GM12864 (cell line): ENCODE measurements at regions not wholly inside any gene's neighbourhood (a gene's known extent, or its start where the extent isn't known, plus 50 kb on each side); places are given as distances from the start of the nearest gene placed in this dataset.

Source experiments
- DNase-seq: peaks from one replicate; pipeline ENCODE4 v3.0.0-alpha.2; 2011; ENCODE audit warnings: low read depth
- H3K4me3 ChIP-seq: 2 replicates; pipeline ENCODE4 v1.5.1; 2011; ENCODE audit warnings: mild to moderate bottlenecking, low read depth, low read length, control low read depth
- TF ChIP-seq, protein P1 (sequence below): IDR thresholded peaks from 2 replicates; pipeline ENCODE4 v1.5.1; 2011; ENCODE audit warnings: low read depth, mild to moderate bottlenecking, moderate library complexity, low read length, control low read depth, inconsistent platforms; ENCODE audit errors: missing control alignments

DNA sequence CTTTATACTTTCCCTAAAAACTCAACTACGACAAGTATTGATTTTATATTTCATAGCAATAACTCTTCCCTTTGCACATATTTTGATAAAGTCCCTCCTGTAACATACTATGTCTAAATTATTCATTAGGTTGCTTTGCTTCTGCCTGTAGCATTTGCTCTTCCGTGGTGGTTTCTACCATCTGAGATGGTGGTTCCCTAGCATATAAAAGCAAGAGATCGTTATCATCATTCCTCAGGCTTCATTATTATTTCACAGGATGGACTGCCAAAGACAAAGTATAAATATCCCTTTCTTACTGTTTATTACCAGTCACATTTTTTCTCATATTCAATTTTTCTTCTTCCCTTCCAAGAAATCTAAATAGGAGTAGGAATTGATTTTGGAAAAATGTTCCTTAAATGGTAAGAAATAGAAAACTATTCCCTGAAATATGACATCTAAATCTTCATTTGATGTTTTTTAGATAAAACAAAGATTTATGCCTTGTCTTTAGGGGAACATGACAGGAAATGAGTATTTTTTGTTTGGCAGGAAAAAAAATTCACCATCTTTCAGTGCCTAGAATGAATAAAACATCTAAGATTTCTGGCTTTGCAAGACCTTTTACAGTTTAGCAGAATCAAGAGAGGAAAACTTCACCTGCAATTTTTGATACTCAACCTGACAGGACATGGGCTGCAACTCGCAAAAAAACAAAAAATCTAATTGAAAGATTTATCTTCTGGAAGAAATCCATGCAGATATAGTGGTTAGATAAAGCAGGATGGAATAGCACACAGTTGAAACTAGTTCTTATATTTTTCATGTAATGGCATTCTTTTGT lies 340.0 kb downstream of the SPRY2 start:
- no peak overlapping the region for H3K4me3 ChIP-seq
- DNase-seq = no peak
- TF ChIP-seq, protein P1, sequence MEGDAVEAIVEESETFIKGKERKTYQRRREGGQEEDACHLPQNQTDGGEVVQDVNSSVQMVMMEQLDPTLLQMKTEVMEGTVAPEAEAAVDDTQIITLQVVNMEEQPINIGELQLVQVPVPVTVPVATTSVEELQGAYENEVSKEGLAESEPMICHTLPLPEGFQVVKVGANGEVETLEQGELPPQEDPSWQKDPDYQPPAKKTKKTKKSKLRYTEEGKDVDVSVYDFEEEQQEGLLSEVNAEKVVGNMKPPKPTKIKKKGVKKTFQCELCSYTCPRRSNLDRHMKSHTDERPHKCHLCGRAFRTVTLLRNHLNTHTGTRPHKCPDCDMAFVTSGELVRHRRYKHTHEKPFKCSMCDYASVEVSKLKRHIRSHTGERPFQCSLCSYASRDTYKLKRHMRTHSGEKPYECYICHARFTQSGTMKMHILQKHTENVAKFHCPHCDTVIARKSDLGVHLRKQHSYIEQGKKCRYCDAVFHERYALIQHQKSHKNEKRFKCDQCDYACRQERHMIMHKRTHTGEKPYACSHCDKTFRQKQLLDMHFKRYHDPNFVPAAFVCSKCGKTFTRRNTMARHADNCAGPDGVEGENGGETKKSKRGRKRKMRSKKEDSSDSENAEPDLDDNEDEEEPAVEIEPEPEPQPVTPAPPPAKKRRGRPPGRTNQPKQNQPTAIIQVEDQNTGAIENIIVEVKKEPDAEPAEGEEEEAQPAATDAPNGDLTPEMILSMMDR = no peak

DNA sequence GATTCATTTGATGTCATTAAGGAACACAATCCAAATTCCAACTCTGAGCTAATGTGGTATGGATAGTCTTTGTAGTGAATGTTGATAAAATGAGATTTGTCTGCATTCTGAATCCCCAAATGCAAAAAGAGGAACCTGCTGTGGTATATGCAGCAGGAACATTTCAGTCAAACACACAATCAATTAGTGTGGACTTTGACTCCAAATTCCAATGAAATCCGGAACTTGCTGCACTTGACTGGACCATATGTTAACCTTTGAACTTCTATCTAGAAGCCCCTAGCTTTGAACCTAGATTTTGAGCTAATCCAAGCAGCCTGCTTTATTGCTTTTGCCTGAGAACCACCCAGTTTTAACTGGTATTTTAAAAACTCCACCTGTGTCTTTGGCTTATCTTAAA lies 341.3 kb downstream of the SPRY2 start:
- DNase-seq = no peak
- H3K4me3 ChIP-seq = no peak overlapping the region
- TF ChIP-seq, protein P1 = no peak

DNA sequence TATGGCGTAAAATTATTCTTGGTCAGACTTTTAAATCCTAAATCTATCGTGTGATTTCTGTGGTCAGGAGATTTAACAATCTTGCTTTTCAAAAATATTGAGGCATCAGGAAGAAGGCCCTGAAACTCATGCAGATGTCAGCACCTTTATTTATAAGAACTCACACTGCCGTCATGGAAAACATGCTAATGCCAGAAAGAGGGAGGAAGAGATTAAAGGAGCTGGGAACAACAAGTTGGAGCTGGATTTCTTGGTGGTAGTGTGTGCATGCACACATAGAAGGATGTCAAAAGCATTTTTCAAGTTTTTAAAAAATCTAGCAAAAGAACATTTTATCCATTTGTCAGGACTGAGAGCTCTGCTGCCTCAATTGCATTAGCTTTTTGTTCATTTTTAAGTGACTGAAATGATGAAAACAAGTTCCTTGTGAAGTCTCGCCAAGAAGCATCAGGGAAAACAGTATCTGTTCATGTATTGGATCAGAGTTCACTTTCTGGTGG lies 342.5 kb downstream of the SPRY2 start:
- no peak for DNase-seq
- TF ChIP-seq, protein P1 = no peak
- no peak overlapping the region for H3K4me3 ChIP-seq

DNA sequence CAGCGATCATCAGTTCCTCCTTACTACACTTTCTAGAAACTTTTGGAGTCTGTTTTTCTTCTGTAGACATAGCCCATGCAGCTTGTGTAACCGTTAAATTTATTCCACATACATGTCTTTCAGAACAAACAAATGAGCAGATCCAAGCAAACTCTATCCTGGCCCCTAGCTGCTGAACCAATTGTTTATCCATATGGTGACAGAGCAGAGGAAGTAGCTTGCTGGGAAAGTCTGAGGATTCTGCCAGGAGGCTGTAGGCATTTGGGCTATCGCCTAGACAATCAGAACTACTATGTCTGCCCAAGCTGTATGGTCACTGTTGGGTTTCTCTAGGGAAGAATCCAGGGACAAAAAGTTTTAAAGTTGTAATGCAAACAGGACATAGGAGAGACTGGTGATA lies 343.7 kb downstream of the SPRY2 start:
- H3K4me3 ChIP-seq = no peak overlapping the region
- TF ChIP-seq, protein P1 = no peak
- DNase-seq = no peak

DNA sequence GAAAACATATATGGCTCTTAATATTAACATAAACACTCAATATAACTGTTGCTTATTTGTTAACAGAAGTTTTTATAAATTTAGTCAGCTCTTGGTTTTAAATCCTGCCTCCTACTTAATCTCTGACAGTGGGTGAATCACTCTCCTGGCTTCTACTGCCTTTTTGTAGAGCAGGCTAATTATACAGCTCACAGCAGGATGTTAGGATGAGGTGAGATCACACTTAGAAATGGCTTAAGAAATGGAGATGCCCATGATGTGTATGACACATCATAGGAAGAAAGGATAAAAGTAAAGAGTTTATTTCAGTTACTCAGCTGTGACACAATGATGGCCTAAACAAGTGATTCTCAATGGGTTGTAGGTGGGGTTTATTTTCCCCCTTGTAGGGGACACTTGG lies 345.6 kb downstream of the SPRY2 start:
- DNase-seq = no peak
- TF ChIP-seq, protein P1 = no peak
- H3K4me3 ChIP-seq = no peak overlapping the region

DNA sequence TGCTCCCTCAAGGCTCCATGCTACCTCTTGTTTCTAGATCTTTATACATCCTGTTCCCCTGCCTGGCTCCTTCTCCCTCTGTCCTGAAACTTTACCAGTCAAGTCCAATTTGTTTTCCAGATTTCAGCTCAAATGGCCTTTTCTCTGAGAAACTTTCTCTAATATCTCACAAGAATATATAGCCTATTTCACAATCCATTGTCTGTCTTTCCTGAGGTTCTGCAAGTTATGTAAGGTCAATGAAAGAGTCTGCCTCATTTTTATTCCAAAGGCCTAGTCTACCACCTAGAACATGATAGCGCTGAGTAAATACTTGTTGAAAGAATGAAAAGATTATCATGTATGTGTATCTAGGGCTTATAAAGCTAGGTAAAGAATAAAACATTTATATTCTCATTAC lies 348.8 kb downstream of the SPRY2 start:
- TF ChIP-seq, protein P1 = no peak
- no peak for DNase-seq
- H3K4me3 ChIP-seq = no peak overlapping the region

DNA sequence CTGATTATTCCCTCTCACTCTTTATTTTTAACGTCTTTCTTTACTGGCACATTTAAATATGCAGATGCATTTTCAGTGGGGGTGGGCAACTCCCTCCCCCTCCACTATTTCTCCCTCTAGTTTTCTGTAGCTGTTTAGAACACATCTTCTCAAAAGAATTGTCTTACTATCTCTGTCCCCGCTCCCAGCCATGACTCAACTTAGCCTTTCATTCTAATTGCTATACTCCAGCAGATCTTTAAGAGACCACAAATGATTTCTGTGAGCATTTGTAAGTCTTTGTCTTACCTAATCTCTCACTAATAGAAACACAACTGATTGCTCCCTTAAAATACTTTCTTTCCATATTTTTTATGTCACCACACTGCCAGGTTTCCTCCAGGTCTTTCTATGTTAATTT lies 350.9 kb downstream of the SPRY2 start:
- DNase-seq = no peak
- H3K4me3 ChIP-seq = no peak overlapping the region
- TF ChIP-seq, protein P1 = no peak
